Mesendoderm (in vitro differentiated cells): ENCODE measurements at regions not wholly inside any gene's neighbourhood (a gene's known extent, or its start where the extent isn't known, plus 50 kb on each side); places are given as distances from the start of the nearest gene placed in this dataset.
A peak's percentile ranks its signal among the peaks of the same experiment; 100 is the strongest.

Experiments used
- DNase-seq: peaks from one replicate; pipeline ENCODE4 v3.0.0; 2013
- H2AK5ac ChIP-seq: 2 replicates; pipeline ENCODE4 v1.6.1; 2013; ENCODE audit warnings: low read length, inconsistent platforms
- H2BK120ac ChIP-seq: 2 replicates; pipeline ENCODE4 v1.6.1; 2013; ENCODE audit warnings: low read depth, mild to moderate bottlenecking, low read length, moderate library complexity, mixed read lengths
- H2BK15ac ChIP-seq: replicated peaks from 2 replicates; pipeline ENCODE4 v1.6.1; 2013; ENCODE audit warnings: low read depth, mild to moderate bottlenecking, moderate library complexity
- H2BK5ac ChIP-seq: 2 replicates; pipeline ENCODE4 v1.6.1; 2013; ENCODE audit warnings: low read length, inconsistent platforms
- H3K18ac ChIP-seq: 2 replicates; pipeline ENCODE4 v1.6.1; 2013; ENCODE audit warnings: mild to moderate bottlenecking, low read length, mixed read lengths
- H3K23ac ChIP-seq: one replicate; pipeline ENCODE4 v1.6.1; 2013; ENCODE audit warnings: low read length
- H3K27ac ChIP-seq: 2 replicates; pipeline ENCODE4 v1.5.1; 2013; ENCODE audit warnings: low read depth, mild to moderate bottlenecking, inconsistent platforms, low read length, moderate library complexity
- H3K27me3 ChIP-seq: 2 replicates; pipeline ENCODE4 v1.6.1; 2013; ENCODE audit warnings: low read length, control low read depth, mild to moderate bottlenecking, inconsistent platforms; ENCODE audit not compliant: insufficient read depth, poor library complexity
- H3K36me3 ChIP-seq: 2 replicates; pipeline ENCODE4 v1.6.1; 2013; ENCODE audit warnings: low read length, inconsistent platforms; ENCODE audit not compliant: control insufficient read depth, insufficient read depth
- H3K4ac ChIP-seq: one replicate; pipeline ENCODE4 v1.6.1; 2013; ENCODE audit warnings: low read depth, mild to moderate bottlenecking, low read length, moderate library complexity
- H3K4me1 ChIP-seq: 2 replicates; pipeline ENCODE4 v1.6.1; 2013; ENCODE audit warnings: low read depth, low read length, inconsistent platforms; ENCODE audit not compliant: control insufficient read depth
- H3K4me2 ChIP-seq: 2 replicates; pipeline ENCODE4 v1.6.1; 2013; ENCODE audit warnings: low read length
- H3K4me3 ChIP-seq: 2 replicates; pipeline ENCODE4 v1.5.1; 2013; ENCODE audit warnings: mild to moderate bottlenecking, low read length
- H3K56ac ChIP-seq: one replicate; pipeline ENCODE4 v1.6.1; 2013; ENCODE audit warnings: low read length
- H3K79me1 ChIP-seq: 2 replicates; pipeline ENCODE4 v1.6.1; 2013; ENCODE audit warnings: low read length, inconsistent platforms
- H3K79me2 ChIP-seq: 2 replicates; pipeline ENCODE4 v1.6.1; 2013; ENCODE audit warnings: mild to moderate bottlenecking, low read length; ENCODE audit not compliant: control insufficient read depth, insufficient read depth
- H3K9ac ChIP-seq: 2 replicates; pipeline ENCODE4 v1.6.1; 2013; ENCODE audit warnings: low read length, inconsistent platforms
- H4K5ac ChIP-seq: one replicate; pipeline ENCODE4 v1.6.1; 2013; ENCODE audit warnings: low read length
- H4K8ac ChIP-seq: one replicate; pipeline ENCODE4 v1.6.1; 2013; ENCODE audit warnings: low read depth, mild to moderate bottlenecking, control low read depth, low read length, moderate library complexity
- WGBS: extraction: QIAGEN DNeasy Blood & Tissue Kit; methylation state at CpG from one replicate; pipeline ENCODE4 v1.1.7; 2013; ENCODE audit warnings: low lambda C conversion rate, missing lambda C conversion rate; ENCODE audit not compliant: insufficient coverage; ENCODE audit errors: extremely low coverage; 5-methylcytosine and 5-hydroxymethylcytosine counted together

DNA sequence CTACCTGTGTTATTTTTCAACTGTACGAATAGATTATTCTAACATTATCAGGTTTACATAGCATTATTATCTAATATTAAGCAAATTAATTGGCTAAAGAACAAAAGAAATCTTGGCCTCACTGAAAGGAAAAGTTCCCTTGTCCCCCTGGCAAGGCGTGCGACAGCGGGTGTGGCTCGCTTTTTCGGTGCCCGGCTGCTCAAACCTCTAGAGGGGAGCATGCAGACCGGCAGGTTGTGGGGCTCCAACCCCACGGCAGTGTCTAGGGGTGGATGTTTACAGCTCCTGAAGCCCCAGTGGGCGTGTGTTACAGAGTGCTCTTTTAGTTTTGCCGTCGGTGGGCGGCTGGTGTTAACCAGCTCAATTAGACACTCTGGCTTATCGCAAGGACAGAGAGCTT is 456.4 kb downstream of the TNS3 start:
- no peaks in the 10 kb centered on the region for H3K79me2 ChIP-seq
- no peaks in the 10 kb centered on the region for H3K79me1 ChIP-seq
- no peak overlapping the region for H2AK5ac ChIP-seq
- WGBS, result no CpG with 5 or more reads among the region's 14 CpGs
- no peak overlapping the region for H4K8ac ChIP-seq
- no peak overlapping the region for H3K27ac ChIP-seq
- no peak overlapping the region for H2BK5ac ChIP-seq
- H2BK15ac ChIP-seq, result no peak overlapping the region
- H2BK120ac ChIP-seq, result no peak overlapping the region
- no peak overlapping the region for H4K5ac ChIP-seq
- no peaks in the 10 kb centered on the region for H3K27me3 ChIP-seq
- DNase-seq, result no peak
- no peak overlapping the region for H3K56ac ChIP-seq
- no peak overlapping the region for H3K4me2 ChIP-seq
- no peaks in the 10 kb centered on the region for H3K4me1 ChIP-seq
- H3K18ac ChIP-seq, result no peak overlapping the region
- H3K4ac ChIP-seq, result no peak overlapping the region
- H3K4me3 ChIP-seq, result no peak overlapping the region
- no peak overlapping the region for H3K9ac ChIP-seq
- H3K36me3 ChIP-seq, result no peaks in the 10 kb centered on the region
- no peak overlapping the region for H3K23ac ChIP-seq

DNA sequence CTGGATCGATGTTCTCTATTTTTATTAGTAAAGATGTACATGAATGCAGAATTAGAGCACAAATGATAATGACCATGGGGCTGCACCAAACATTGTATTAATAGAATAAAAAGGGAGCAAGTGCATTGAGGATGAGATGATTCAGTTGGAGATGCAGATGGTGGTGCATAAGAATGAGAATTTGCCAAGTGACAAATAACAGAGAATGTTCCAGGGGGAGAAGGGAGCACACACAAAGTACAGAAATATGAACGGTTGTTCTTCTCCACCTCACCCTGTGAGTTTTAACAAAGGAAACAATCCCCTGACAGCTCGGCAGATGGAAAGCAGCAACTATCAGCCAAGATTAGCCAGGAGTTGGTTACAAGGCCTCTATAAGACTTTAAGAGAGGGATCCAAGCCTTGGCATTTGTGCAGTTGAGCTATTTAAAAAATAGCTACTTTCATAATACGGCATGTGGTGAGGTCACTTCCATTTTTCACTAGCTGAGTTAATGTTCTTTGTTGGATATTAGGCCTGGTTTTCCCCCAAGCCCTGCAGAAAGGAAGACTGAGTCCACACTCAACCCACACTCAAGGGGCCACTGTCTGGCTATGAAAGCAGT is 462.5 kb downstream of the TNS3 start:
- no peak overlapping the region for H2AK5ac ChIP-seq
- DNase-seq, result no peak
- H3K4me3 ChIP-seq, result no peak overlapping the region
- H3K18ac ChIP-seq, result no peak overlapping the region
- H2BK15ac ChIP-seq, result no peak overlapping the region
- H2BK5ac ChIP-seq, result no peak overlapping the region
- H2BK120ac ChIP-seq, result no peak overlapping the region
- no peak overlapping the region for H3K4ac ChIP-seq
- H3K36me3 ChIP-seq, result no peaks in the 10 kb centered on the region
- no peak overlapping the region for H4K5ac ChIP-seq
- H3K23ac ChIP-seq, result no peak overlapping the region
- no peaks in the 10 kb centered on the region for H3K4me1 ChIP-seq
- H3K4me2 ChIP-seq, result no peak overlapping the region
- H3K27me3 ChIP-seq, result no peaks in the 10 kb centered on the region
- H3K79me2 ChIP-seq, result no peaks in the 10 kb centered on the region
- H3K27ac ChIP-seq, result no peak overlapping the region
- no CpG with 5 or more reads among the region's 4 CpGs for WGBS
- H3K79me1 ChIP-seq, result no peaks in the 10 kb centered on the region
- no peak overlapping the region for H4K8ac ChIP-seq
- no peak overlapping the region for H3K56ac ChIP-seq
- no peak overlapping the region for H3K9ac ChIP-seq

DNA sequence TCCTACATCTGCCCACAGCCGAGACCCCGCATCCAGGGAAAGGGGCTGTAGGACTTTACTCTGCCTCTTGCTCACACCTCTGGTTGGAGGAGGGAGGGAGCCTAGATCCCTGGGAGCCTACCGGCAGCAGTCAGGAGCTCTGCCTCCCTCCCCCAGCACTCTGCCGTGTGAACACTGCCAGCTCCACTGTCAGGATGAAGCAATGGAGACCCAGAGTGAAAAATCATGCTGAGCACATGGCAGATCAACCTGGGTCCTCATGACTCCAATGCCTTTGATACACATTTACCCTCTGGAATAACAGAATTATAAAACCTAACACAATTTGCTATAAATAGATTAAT is 477.7 kb downstream of the TNS3 start:
- Histone ChIP-seq H4K8ac (no peak overlapping the region), H3K4me3 (no peak overlapping the region), H3K18ac (no peak overlapping the region), H3K9ac (no peak overlapping the region), H3K4me1 (no peaks in the 10 kb centered on the region), H2BK120ac (no peak overlapping the region), H3K27me3 (no peaks in the 10 kb centered on the region), H3K79me2 (no peaks in the 10 kb centered on the region), H2AK5ac (no peak overlapping the region), H3K4ac (no peak overlapping the region), H3K79me1 (no peaks in the 10 kb centered on the region), H3K23ac (no peak overlapping the region), H3K56ac (no peak overlapping the region), H4K5ac (no peak overlapping the region), H3K4me2 (no peak overlapping the region), H2BK15ac (no peak overlapping the region), H3K27ac (no peak overlapping the region), H3K36me3 (no peaks in the 10 kb centered on the region), H2BK5ac (no peak overlapping the region)
- WGBS, result no CpG with 5 or more reads among the region's 4 CpGs
- DNase-seq, result peak; percentile 19

DNA sequence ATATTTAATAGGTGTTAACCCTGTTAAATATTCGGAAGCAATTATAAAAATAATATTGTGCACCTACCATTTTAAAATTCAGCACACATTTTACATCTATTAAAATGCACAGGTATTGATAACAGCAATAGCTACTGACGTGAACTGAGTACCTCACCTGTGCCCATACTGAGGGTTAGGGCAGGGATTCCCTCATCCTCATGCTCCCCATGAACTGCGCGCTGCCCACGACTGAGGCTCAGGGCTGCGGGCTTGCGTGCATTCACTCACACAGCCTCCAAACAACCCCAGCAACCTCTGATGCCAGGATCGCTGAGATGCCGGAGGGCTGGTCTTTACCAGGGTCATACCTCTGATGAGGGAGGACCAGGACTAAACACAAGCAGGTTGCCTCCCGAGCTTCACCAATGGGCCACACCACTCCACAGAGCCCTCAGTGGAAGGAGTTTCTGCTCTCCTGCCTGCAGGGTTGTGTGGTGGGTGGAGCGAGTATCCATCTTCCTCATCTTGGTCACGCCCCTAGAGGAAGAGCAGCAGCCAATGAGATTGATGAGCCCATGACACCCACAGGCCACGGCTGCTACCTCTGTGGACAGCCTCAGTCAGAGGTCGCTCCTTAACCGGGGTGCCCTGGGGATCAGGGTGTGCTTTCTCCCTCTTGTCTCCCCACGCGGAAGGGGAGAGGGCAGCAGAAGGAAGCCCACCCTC is 478.3 kb downstream of the TNS3 start:
- Histone ChIP-seq H3K36me3 (no peaks in the 10 kb centered on the region), H3K23ac (no peak overlapping the region)

GRCh38 chr7:47102331-47102841 is 479.5 kb downstream of the TNS3 start:
- Histone ChIP-seq H3K18ac (no peak overlapping the region), H3K9ac (no peak overlapping the region), H4K5ac (no peak overlapping the region), H3K4me1 (no peaks in the 10 kb centered on the region), H3K4me3 (no peak overlapping the region), H3K27ac (no peak overlapping the region), H3K36me3 (no peaks in the 10 kb centered on the region), H3K79me1 (no peaks in the 10 kb centered on the region), H2BK5ac (no peak overlapping the region), H3K4me2 (no peak overlapping the region), H2AK5ac (no peak overlapping the region), H3K56ac (no peak overlapping the region), H3K79me2 (no peaks in the 10 kb centered on the region), H3K4ac (no peak overlapping the region), H2BK15ac (no peak overlapping the region), H4K8ac (no peak overlapping the region), H2BK120ac (no peak overlapping the region), H3K23ac (no peak overlapping the region), H3K27me3 (no peaks in the 10 kb centered on the region)
- no CpG with 5 or more reads among the region's 3 CpGs for WGBS
- no peak for DNase-seq

More for the DNA sequence above, 478.3 kb downstream of the TNS3 start:
- DNase-seq, result peak; percentile 10
- H4K8ac ChIP-seq, result no peak overlapping the region
- no peak overlapping the region for H3K4ac ChIP-seq
- H2BK120ac ChIP-seq, result no peak overlapping the region
- no peaks in the 10 kb centered on the region for H3K79me1 ChIP-seq
- H3K4me2 ChIP-seq, result no peak overlapping the region
- H2BK15ac ChIP-seq, result no peak overlapping the region
- H3K27ac ChIP-seq, result no peak overlapping the region
- H2AK5ac ChIP-seq, result no peak overlapping the region
- no peak overlapping the region for H3K4me3 ChIP-seq
- no peak overlapping the region for H3K18ac ChIP-seq
- WGBS, result no CpG with 5 or more reads among the region's 17 CpGs
- no peaks in the 10 kb centered on the region for H3K4me1 ChIP-seq
- no peak overlapping the region for H3K9ac ChIP-seq
- H3K56ac ChIP-seq, result no peak overlapping the region
- H2BK5ac ChIP-seq, result no peak overlapping the region
- no peaks in the 10 kb centered on the region for H3K27me3 ChIP-seq
- no peak overlapping the region for H4K5ac ChIP-seq
- no peaks in the 10 kb centered on the region for H3K79me2 ChIP-seq
